Stimulated activated naive CD8-positive, alpha-beta T cell treated with anti-CD3 and anti-CD28 coated beads, Interleukin-15, amount 100 ng/mL, for 72 hours (primary cell): ENCODE measurements at regions not wholly inside any gene's neighbourhood (a gene's known extent, or its start where the extent isn't known, plus 50 kb on each side); places are given as distances from the start of the nearest gene placed in this dataset.

Experiments used
- ATAC-seq: fragments of 150-1000 bp; cut with Tn5 transposase; 2 replicates; pipeline ENCODE4 v1.10.0; 2021; ENCODE audit warnings: mild to moderate bottlenecking, moderate library complexity
- DNase-seq, 2 donors: peaks; one replicate each; pipeline ENCODE4 v3.0.0; 2021 to 2022
- H3K27ac Mint-ChIP-seq, 2 donors: one replicate each; pipeline ENCODE4 v1.8.0; 2022; ENCODE audit warnings: mild to moderate bottlenecking in 2 of 2, mixed read lengths in 2 of 2, moderate library complexity in 2 of 2
- H3K27me3 Mint-ChIP-seq: one replicate; pipeline ENCODE4 v1.8.0; 2022; ENCODE audit warnings: mixed read lengths
- H3K4me1 Mint-ChIP-seq: one replicate; pipeline ENCODE4 v1.8.0; 2022; ENCODE audit warnings: mild to moderate bottlenecking, mixed read lengths
- H3K4me3 Mint-ChIP-seq, 2 donors: one replicate each; pipeline ENCODE4 v1.8.0; 2022; ENCODE audit warnings: mild to moderate bottlenecking in 2 of 2, mixed read lengths in 2 of 2, moderate library complexity in 1 of 2
- H3K9me3 Mint-ChIP-seq, 2 donors: one replicate each; pipeline ENCODE4 v1.8.0; 2022; ENCODE audit warnings: mixed read lengths in 2 of 2

- DNase-seq, result no peak
- Mint-ChIP-seq H3K27me3 (peaks cover 37% of the 10 kb centered on the region), H3K27ac (no peak overlapping the region), H3K4me3 (no peak overlapping the region), H3K4me1 (peaks cover 13% of the 10 kb centered on the region), H3K9me3 (no peaks in the 10 kb centered on the region)
- no peak for ATAC-seq
These were observed 81.5 kb upstream of the MBNL2 start for GRCh38 chr13:97140611-97141010.

- no peaks in the 10 kb centered on the region for H3K9me3 Mint-ChIP-seq
- no peak overlapping the region for H3K4me3 Mint-ChIP-seq
- H3K4me1 Mint-ChIP-seq, result peaks cover 13% of the 10 kb centered on the region
- ATAC-seq, result no peak
- H3K27ac Mint-ChIP-seq, result no peak overlapping the region
- no peak for DNase-seq
- peaks cover 37% of the 10 kb centered on the region for H3K27me3 Mint-ChIP-seq
These were observed 81.0 kb upstream of the MBNL2 start for GRCh38 chr13:97141097-97141496.

- DNase-seq (peak in 1 of 2 donors; percentile 6), ATAC-seq (peak; percentile 91)
- Mint-ChIP-seq H3K4me3 (peak overlapping the region; percentile 11 to 38), H3K4me1 (peaks cover 13% of the 10 kb centered on the region), H3K9me3 (no peaks in the 10 kb centered on the region), H3K27me3 (peaks cover 33% of the 10 kb centered on the region), H3K27ac (peak overlapping the region in 1 of 2 donors; percentile 59)
These were observed 80.5 kb upstream of the MBNL2 start for GRCh38 chr13:97141564-97142005.

GRCh38 chr13:97142452-97142851 lies 79.7 kb upstream of the MBNL2 start:
- Mint-ChIP-seq H3K9me3 (no peaks in the 10 kb centered on the region), H3K27ac (no peak overlapping the region), H3K4me1 (peaks cover 13% of the 10 kb centered on the region), H3K27me3 (peaks cover 33% of the 10 kb centered on the region), H3K4me3 (no peak overlapping the region)
- ATAC-seq, result no peak
- no peak for DNase-seq

GRCh38 chr13:97145057-97145456 lies 77.1 kb upstream of the MBNL2 start:
- Mint-ChIP-seq H3K9me3 (no peaks in the 10 kb centered on the region), H3K27ac (no peak overlapping the region), H3K4me1 (peaks cover 13% of the 10 kb centered on the region), H3K27me3 (peaks cover 33% of the 10 kb centered on the region), H3K4me3 (no peak overlapping the region)
- ATAC-seq (no peak), DNase-seq (no peak)

- ATAC-seq (no peak), DNase-seq (no peak)
- Mint-ChIP-seq H3K27me3 (peaks cover 8% of the 10 kb centered on the region), H3K4me3 (no peak overlapping the region), H3K9me3 (no peaks in the 10 kb centered on the region), H3K4me1 (no peaks in the 10 kb centered on the region), H3K27ac (no peak overlapping the region)
These were observed 73.2 kb upstream of the MBNL2 start for GRCh38 chr13:97148894-97149293.

GRCh38 chr13:97160421-97160820 lies 61.7 kb upstream of the MBNL2 start:
- DNase-seq (no peak), ATAC-seq (no peak)
- Mint-ChIP-seq H3K4me1 (no peaks in the 10 kb centered on the region), H3K4me3 (no peak overlapping the region), H3K27ac (no peak overlapping the region), H3K9me3 (peaks cover 0 to 10% of the 10 kb centered on the region in 2 donors), H3K27me3 (no peaks in the 10 kb centered on the region)

- Mint-ChIP-seq H3K27ac (no peak overlapping the region), H3K9me3 (peaks cover 0 to 10% of the 10 kb centered on the region in 2 donors), H3K4me1 (no peaks in the 10 kb centered on the region), H3K4me3 (no peak overlapping the region), H3K27me3 (no peaks in the 10 kb centered on the region)
- DNase-seq, result no peak
- ATAC-seq, result no peak
These were observed 60.4 kb upstream of the MBNL2 start for GRCh38 chr13:97161582-97162231.

- peaks cover 0 to 10% of the 10 kb centered on the region in 2 donors for H3K9me3 Mint-ChIP-seq
- H3K27me3 Mint-ChIP-seq, result no peaks in the 10 kb centered on the region
- no peaks in the 10 kb centered on the region for H3K4me1 Mint-ChIP-seq
- ATAC-seq (no peak), DNase-seq (no peak)
- H3K4me3 Mint-ChIP-seq, result no peak overlapping the region
- no peak overlapping the region for H3K27ac Mint-ChIP-seq
These were observed 56.4 kb upstream of the MBNL2 start for GRCh38 chr13:97165502-97166425.

- H3K4me1 Mint-ChIP-seq, result no peaks in the 10 kb centered on the region
- no peak overlapping the region for H3K27ac Mint-ChIP-seq
- DNase-seq (no peak), ATAC-seq (no peak)
- H3K9me3 Mint-ChIP-seq, result peaks cover 0 to 8% of the 10 kb centered on the region in 2 donors
- H3K27me3 Mint-ChIP-seq, result peaks cover 9% of the 10 kb centered on the region
- no peak overlapping the region for H3K4me3 Mint-ChIP-seq
These were observed 51.0 kb upstream of the MBNL2 start for GRCh38 chr13:97171136-97171535.
